ENCODE measurements at regions not wholly inside any gene's neighbourhood (a gene's known extent, or its start where the extent isn't known, plus 50 kb on each side); places are given as distances from the start of the nearest gene placed in this dataset.

DNA sequence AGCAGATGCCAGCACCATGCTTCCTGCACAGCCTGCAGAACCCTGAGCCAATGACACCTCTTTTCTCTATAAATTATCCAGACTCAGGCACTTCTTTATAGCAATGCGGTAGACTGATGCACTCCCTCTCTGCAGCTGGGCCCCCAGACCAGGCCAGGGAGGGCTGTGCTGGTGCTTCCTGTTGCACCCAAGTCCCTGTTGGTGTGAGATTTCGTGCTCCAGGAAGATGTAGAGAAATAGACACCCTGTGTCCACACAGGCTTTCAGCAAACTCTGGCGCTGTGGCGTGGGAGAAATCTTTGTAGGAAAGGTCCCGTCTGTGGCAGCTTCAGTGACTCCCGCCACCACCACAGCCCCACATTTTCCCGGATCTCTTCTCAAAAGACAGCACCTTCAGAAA is 572.2 kb downstream of the GALR1 start:
- Histone ChIP-seq H3K27me3 (ENCODE audit: insufficient read depth, low read length) (no peaks in the 10 kb centered on the region), H3K4me3 (ENCODE audit: low read depth, low read length) (no peak overlapping the region), H3K79me2 (ENCODE audit: control insufficient read depth, insufficient read depth, low read length, unreplicated experiment) (no peaks in the 10 kb centered on the region), H3K36me3 (ENCODE audit: insufficient read depth, low read length) (no peaks in the 10 kb centered on the region), H2AFZ (ENCODE audit: low read length, unreplicated experiment) (no peak overlapping the region), H3K4me1 (ENCODE audit: control insufficient read depth, insufficient read depth, low read length, unreplicated experiment) (no peaks in the 10 kb centered on the region), H3K27ac (ENCODE audit: low read depth, low read length) (no peak overlapping the region)

DNA sequence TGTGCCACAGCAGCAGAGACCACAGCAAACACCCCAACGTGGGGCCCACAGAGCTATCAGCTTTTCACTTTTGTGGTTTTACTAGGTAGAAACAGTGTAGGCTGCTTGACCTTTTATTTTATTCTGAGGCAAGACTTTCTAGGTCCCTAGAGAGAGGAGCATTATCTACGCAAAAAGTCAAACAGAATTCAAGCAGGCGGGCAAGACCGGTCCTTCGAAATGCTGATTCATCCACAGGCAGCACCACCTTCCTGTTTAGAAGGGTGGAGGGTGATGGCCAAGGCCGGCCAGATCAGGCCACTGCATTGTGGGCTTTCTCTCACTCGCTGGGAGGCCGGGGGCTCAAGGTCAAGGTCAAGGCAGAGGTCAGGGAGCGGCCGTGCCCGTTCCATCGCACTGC is 573.0 kb downstream of the GALR1 start:
- Histone ChIP-seq H3K27me3 (ENCODE audit: insufficient read depth, low read length) (no peaks in the 10 kb centered on the region), H3K27ac (ENCODE audit: low read depth, low read length) (no peak overlapping the region), H3K79me2 (ENCODE audit: control insufficient read depth, insufficient read depth, low read length, unreplicated experiment) (no peaks in the 10 kb centered on the region), H3K4me1 (ENCODE audit: control insufficient read depth, insufficient read depth, low read length, unreplicated experiment) (no peaks in the 10 kb centered on the region), H3K36me3 (ENCODE audit: insufficient read depth, low read length) (no peaks in the 10 kb centered on the region), H3K4me3 (ENCODE audit: low read depth, low read length) (no peak overlapping the region), H2AFZ (ENCODE audit: low read length, unreplicated experiment) (no peak overlapping the region)

DNA sequence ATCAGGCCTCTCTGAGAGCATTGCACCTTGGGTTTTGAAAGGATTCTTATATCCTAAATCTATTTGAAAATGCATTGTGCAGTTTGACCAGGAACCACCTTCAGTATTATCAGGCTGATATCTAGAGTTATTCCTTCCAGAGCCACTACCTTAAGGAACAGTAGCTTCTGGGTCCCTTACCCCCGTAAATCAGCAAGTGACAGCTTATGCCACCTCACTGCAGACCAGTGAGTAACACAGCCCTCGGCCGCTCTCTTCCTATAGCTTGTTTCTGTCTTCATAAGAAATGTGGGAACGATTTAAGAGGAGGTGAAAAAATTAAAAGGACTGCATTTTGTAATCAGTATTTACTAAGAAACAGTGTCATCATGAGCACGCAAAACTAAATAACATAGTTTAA is 584.2 kb downstream of the GALR1 start:
- Histone ChIP-seq H3K4me3 (ENCODE audit: low read depth, low read length) (no peak overlapping the region), H3K79me2 (ENCODE audit: control insufficient read depth, insufficient read depth, low read length, unreplicated experiment) (no peaks in the 10 kb centered on the region), H3K27ac (ENCODE audit: low read depth, low read length) (no peak overlapping the region), H3K36me3 (ENCODE audit: insufficient read depth, low read length) (no peaks in the 10 kb centered on the region), H3K27me3 (ENCODE audit: insufficient read depth, low read length) (no peaks in the 10 kb centered on the region), H3K4me1 (ENCODE audit: control insufficient read depth, insufficient read depth, low read length, unreplicated experiment) (no peaks in the 10 kb centered on the region), H2AFZ (ENCODE audit: low read length, unreplicated experiment) (no peak overlapping the region)

DNA sequence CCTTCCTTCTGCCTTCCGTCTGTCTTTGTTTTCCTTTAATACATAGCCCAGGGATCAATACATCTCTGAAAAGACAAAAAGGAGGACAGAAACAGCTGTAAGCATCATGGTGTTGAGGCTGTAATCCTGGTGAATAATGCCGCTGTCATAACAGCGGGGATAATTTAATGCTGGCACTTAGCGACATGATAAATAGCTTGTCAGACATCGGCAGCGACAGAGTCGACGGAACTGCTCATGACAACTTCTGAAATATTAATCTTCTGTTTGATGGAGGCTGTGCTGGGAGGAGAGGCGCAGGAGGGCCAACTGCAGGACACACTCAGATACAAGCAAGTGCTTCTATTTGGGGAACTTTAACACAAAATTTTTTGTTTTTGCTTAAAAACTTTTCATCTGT is 602.2 kb downstream of the GALR1 start:
- Histone ChIP-seq H3K27me3 (ENCODE audit: insufficient read depth, low read length) (no peaks in the 10 kb centered on the region), H2AFZ (ENCODE audit: low read length, unreplicated experiment) (no peak overlapping the region), H3K79me2 (ENCODE audit: control insufficient read depth, insufficient read depth, low read length, unreplicated experiment) (no peaks in the 10 kb centered on the region), H3K27ac (ENCODE audit: low read depth, low read length) (no peak overlapping the region), H3K4me3 (ENCODE audit: low read depth, low read length) (no peak overlapping the region), H3K4me1 (ENCODE audit: control insufficient read depth, insufficient read depth, low read length, unreplicated experiment) (no peaks in the 10 kb centered on the region), H3K36me3 (ENCODE audit: insufficient read depth, low read length) (no peaks in the 10 kb centered on the region)

DNA sequence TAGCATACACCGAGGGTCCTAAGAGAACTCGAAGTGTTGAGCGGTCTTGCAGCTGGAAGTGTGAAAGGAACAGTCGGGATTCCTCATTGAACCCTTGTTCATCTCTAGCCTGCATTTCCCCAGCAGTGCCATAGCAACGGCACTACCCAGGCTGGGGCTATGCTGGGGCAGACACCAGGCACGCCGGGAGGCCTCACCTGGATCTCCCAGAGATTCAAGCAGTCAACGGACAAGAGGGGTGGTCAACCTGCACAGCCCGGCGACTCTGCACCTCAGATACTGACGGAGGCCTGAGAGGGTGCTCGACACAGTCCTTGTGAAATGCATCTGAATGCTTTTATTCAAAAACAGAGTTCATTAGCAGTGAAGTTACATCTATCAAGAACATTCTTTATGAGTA is 604.2 kb downstream of the GALR1 start:
- H3K27me3 ChIP-seq (ENCODE audit: insufficient read depth, low read length) = no peaks in the 10 kb centered on the region
- no peaks in the 10 kb centered on the region for H3K4me1 ChIP-seq (ENCODE audit: control insufficient read depth, insufficient read depth, low read length, unreplicated experiment)
- H3K36me3 ChIP-seq (ENCODE audit: insufficient read depth, low read length) = no peaks in the 10 kb centered on the region
- H2AFZ ChIP-seq (ENCODE audit: low read length, unreplicated experiment) = no peak overlapping the region
- H3K4me3 ChIP-seq (ENCODE audit: low read depth, low read length) = no peak overlapping the region
- no peaks in the 10 kb centered on the region for H3K79me2 ChIP-seq (ENCODE audit: control insufficient read depth, insufficient read depth, low read length, unreplicated experiment)
- H3K27ac ChIP-seq (ENCODE audit: low read depth, low read length) = no peak overlapping the region

DNA sequence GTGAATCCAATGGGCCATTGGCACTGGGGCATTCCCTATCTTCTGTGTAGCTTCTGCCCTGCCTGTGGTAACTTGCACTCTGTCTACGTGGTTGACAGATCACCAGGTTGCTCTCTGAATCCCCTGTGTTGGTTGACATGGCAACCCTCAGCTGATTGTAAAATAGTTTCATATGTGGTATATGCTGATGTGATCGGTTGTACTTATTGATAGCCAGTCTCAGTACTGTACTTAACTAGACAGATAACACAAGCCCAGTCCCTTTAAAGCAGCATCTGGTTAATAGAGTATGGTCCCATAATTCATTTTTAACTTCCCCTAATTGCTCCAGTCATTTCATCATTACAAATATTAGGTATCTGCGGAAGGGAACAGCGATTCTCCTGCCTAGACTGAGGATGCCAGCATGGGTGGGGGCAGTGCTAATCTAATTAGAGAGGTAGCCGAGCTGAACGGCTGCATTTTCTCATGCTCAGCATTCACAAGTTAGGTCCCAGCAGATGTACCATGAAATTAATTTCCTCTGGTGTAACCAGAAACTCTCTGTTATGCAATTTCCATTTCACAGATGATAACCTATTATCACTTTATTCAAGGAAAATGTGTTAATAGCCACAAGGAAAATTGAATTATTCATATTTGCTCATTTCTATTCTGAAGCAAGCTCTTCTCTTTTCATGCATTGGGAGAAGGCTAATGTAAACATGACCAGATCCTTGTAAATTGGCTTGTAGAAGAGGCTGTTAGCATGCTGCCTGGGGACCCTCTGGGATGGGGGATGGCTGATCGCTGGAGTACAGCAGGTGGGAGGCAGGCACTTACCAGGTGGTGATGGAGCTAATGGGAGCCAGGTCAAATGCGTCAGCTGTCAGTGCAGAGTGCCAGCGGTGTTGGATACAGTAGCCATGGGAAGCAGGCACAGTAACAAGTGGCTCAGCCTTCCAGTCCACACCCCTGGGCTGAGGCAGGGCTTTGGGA is 608.3 kb downstream of the GALR1 start:
- Histone ChIP-seq H3K27ac (ENCODE audit: low read depth, low read length) (no peak overlapping the region), H3K36me3 (ENCODE audit: insufficient read depth, low read length) (no peaks in the 10 kb centered on the region), H3K4me1 (ENCODE audit: control insufficient read depth, insufficient read depth, low read length, unreplicated experiment) (no peaks in the 10 kb centered on the region), H3K79me2 (ENCODE audit: control insufficient read depth, insufficient read depth, low read length, unreplicated experiment) (no peaks in the 10 kb centered on the region), H2AFZ (ENCODE audit: low read length, unreplicated experiment) (no peak overlapping the region), H3K27me3 (ENCODE audit: insufficient read depth, low read length) (no peaks in the 10 kb centered on the region), H3K4me3 (ENCODE audit: low read depth, low read length) (no peak overlapping the region)

DNA sequence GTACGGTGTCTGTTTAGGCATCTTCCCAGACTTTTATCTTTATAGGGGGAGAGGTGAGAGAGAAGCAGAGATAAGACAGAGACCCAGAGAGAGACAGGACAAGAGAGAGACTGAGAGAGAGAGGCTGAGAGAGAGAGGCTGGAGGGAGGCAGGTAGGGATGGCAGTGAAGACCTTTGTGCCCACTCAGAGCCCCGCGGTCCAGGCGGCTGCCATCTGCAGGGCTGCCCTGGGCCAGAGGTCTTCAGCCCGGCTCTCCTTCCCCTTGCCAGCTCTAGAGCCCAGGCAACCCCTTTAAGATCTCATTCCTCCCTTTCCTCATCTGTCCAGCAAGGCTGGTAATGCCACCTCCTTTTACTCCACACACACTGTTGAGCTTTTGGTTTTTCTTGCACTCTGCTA is 610.0 kb downstream of the GALR1 start:
- no peaks in the 10 kb centered on the region for H3K27me3 ChIP-seq (ENCODE audit: insufficient read depth, low read length)
- H3K36me3 ChIP-seq (ENCODE audit: insufficient read depth, low read length) = no peaks in the 10 kb centered on the region
- H3K4me3 ChIP-seq (ENCODE audit: low read depth, low read length) = no peak overlapping the region
- H3K79me2 ChIP-seq (ENCODE audit: control insufficient read depth, insufficient read depth, low read length, unreplicated experiment) = no peaks in the 10 kb centered on the region
- no peak overlapping the region for H2AFZ ChIP-seq (ENCODE audit: low read length, unreplicated experiment)
- H3K4me1 ChIP-seq (ENCODE audit: control insufficient read depth, insufficient read depth, low read length, unreplicated experiment) = no peaks in the 10 kb centered on the region
- no peak overlapping the region for H3K27ac ChIP-seq (ENCODE audit: low read depth, low read length)

DNA sequence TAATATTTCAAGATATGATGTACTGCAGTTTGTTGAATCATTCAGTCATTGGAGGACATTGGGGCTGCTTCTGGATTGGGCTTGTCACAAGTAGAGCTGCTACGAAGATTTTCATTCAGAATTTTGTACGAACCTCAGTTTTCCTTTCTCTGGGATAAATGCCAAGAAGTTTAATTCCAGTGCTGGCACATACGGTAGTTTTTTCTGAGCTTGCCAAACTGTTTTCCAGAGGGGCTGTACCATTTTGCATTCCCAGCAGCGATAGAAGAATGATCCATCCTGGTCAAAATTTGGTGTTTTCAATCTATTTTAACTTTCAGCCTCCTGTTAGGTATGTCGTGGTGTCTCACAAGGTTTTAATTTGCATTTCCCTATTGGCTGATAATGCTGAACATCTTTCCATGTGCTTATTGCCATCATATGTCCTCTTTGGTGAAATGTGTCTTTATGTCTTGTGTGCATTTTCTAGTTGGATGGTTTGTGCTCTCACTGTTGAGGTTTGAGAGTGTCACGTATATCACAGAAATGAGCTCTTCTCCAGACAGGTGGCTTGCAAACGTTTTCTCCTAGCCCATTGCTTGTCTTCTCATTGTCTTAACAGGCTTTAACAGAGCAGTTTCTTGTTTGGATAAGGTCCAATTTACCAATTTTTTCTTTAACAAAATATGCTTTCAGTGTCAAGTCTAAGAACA is 612.6 kb downstream of the GALR1 start:
- no peaks in the 10 kb centered on the region for H3K36me3 ChIP-seq (ENCODE audit: insufficient read depth, low read length)
- no peaks in the 10 kb centered on the region for H3K27me3 ChIP-seq (ENCODE audit: insufficient read depth, low read length)
- H3K27ac ChIP-seq (ENCODE audit: low read depth, low read length) = no peak overlapping the region
- H3K79me2 ChIP-seq (ENCODE audit: control insufficient read depth, insufficient read depth, low read length, unreplicated experiment) = no peaks in the 10 kb centered on the region
- no peak overlapping the region for H2AFZ ChIP-seq (ENCODE audit: low read length, unreplicated experiment)
- H3K4me3 ChIP-seq (ENCODE audit: low read depth, low read length) = no peak overlapping the region
- H3K4me1 ChIP-seq (ENCODE audit: control insufficient read depth, insufficient read depth, low read length, unreplicated experiment) = no peaks in the 10 kb centered on the region

DNA sequence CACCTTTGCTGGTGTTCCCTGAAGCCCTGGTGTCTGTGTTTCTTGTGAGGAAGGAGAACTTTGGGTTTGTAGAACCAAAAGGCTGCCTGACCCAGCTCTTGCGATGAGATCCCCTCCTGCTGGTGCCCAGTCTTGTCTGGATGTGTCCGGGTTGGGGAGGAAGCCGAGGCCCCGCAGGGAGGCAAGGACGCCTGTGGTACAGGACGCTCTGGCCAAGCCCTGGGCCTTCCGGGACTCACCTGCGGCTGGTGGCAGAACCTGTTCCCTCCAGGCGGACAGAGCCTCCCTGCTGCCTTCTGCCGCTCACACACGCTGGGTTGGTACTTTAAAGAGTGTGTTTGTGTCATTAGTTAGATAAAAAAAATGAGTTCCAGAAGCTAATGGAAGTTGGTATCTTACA is 616.2 kb downstream of the GALR1 start:
- no peak overlapping the region for H2AFZ ChIP-seq (ENCODE audit: low read length, unreplicated experiment)
- no peaks in the 10 kb centered on the region for H3K36me3 ChIP-seq (ENCODE audit: insufficient read depth, low read length)
- no peak overlapping the region for H3K4me3 ChIP-seq (ENCODE audit: low read depth, low read length)
- no peak overlapping the region for H3K27ac ChIP-seq (ENCODE audit: low read depth, low read length)
- H3K79me2 ChIP-seq (ENCODE audit: control insufficient read depth, insufficient read depth, low read length, unreplicated experiment) = no peaks in the 10 kb centered on the region
- H3K4me1 ChIP-seq (ENCODE audit: control insufficient read depth, insufficient read depth, low read length, unreplicated experiment) = no peaks in the 10 kb centered on the region
- no peaks in the 10 kb centered on the region for H3K27me3 ChIP-seq (ENCODE audit: insufficient read depth, low read length)

DNA sequence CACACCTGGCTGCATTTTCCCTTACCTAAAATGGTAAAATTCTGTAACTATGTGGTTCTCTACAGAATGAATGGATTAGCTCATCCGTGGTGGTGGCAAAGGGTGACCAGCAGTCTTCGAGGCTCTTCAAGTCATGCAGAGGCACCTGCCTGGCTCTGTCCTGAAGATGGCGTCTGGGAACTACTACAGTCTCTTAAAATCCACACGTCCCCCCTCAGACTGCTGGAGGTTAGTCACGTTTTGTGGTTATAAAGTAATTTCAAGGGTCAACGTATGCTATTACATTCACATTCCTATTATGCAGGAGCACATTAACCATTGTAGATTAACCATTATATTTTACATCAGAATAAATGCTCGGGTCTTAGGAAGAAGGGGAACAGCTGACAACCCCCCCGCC is 616.7 kb downstream of the GALR1 start:
- no peak overlapping the region for H2AFZ ChIP-seq (ENCODE audit: low read length, unreplicated experiment)
- H3K36me3 ChIP-seq (ENCODE audit: insufficient read depth, low read length) = no peaks in the 10 kb centered on the region
- H3K27me3 ChIP-seq (ENCODE audit: insufficient read depth, low read length) = no peaks in the 10 kb centered on the region
- H3K4me3 ChIP-seq (ENCODE audit: low read depth, low read length) = no peak overlapping the region
- no peak overlapping the region for H3K27ac ChIP-seq (ENCODE audit: low read depth, low read length)
- H3K4me1 ChIP-seq (ENCODE audit: control insufficient read depth, insufficient read depth, low read length, unreplicated experiment) = no peaks in the 10 kb centered on the region
- no peaks in the 10 kb centered on the region for H3K79me2 ChIP-seq (ENCODE audit: control insufficient read depth, insufficient read depth, low read length, unreplicated experiment)

DNA sequence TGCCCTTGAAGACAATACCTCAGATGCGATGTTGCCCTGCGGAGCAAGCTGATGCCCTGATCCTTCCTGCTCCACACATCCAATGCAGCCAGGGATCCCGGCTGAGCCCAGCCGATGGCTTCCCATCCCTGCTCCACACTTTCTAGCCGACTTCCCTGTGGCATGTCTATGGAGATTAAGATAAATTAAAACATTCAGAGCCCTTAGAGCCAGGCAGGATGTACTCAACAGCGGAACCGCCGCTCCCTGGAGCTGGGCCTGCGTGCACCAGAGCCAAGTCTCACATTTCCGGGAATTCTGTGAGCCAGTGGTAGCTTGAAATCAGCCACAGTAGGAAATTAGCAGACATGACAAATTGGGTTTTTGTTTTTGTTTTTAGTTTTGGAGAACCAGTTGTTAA is 620.6 kb downstream of the GALR1 start:
- H3K36me3 ChIP-seq (ENCODE audit: insufficient read depth, low read length) = no peaks in the 10 kb centered on the region
- no peaks in the 10 kb centered on the region for H3K27me3 ChIP-seq (ENCODE audit: insufficient read depth, low read length)
- no peaks in the 10 kb centered on the region for H3K4me1 ChIP-seq (ENCODE audit: control insufficient read depth, insufficient read depth, low read length, unreplicated experiment)
- no peak overlapping the region for H3K4me3 ChIP-seq (ENCODE audit: low read depth, low read length)
- no peaks in the 10 kb centered on the region for H3K79me2 ChIP-seq (ENCODE audit: control insufficient read depth, insufficient read depth, low read length, unreplicated experiment)
- H2AFZ ChIP-seq (ENCODE audit: low read length, unreplicated experiment) = no peak overlapping the region
- H3K27ac ChIP-seq (ENCODE audit: low read depth, low read length) = no peak overlapping the region
